ENCODE measurements at regions not wholly inside any gene's neighbourhood (a gene's known extent, or its start where the extent isn't known, plus 50 kb on each side); places are given as distances from the start of the nearest gene placed in this dataset.

DNA sequence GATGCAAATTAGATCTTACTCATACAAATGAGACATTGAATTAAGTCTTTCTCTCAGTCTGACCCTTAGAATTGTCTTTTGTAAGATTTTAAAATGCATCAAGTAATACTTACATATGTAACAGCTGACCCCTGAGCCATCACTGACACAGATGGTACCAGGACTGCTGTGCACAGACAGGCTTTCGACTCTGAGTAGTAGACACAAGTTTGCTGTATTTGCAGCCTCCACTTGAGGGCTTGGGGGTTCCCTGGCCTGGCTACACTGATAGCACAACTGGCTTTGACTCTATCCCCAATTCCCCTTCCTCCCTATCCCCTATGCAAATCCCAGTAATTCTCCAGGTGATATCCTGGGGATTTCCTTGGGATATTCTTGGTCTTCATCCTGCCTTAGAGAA, 200.7 kb downstream of the RPIA start:
- no peaks in the 10 kb centered on the region for H3K36me3 ChIP-seq (replicated peaks; ENCODE audit: insufficient read depth, low read depth)
- no peak overlapping the region for H3K4me2 ChIP-seq
- H2AFZ ChIP-seq: no peak overlapping the region
- H3K4me3 ChIP-seq: no peak overlapping the region
- no peak overlapping the region for H3K27ac ChIP-seq
- no peaks in the 10 kb centered on the region for H3K27me3 ChIP-seq
- no peaks in the 10 kb centered on the region for H3K9me3 ChIP-seq (ENCODE audit: low read depth)
- no peaks in the 10 kb centered on the region for H4K20me1 ChIP-seq (ENCODE audit: insufficient read depth, poor library complexity, severe bottlenecking)
- H3K9me2 ChIP-seq (replicated peaks; ENCODE audit: insufficient read depth): no peaks in the 10 kb centered on the region
- TF ChIP-seq, protein P1, sequence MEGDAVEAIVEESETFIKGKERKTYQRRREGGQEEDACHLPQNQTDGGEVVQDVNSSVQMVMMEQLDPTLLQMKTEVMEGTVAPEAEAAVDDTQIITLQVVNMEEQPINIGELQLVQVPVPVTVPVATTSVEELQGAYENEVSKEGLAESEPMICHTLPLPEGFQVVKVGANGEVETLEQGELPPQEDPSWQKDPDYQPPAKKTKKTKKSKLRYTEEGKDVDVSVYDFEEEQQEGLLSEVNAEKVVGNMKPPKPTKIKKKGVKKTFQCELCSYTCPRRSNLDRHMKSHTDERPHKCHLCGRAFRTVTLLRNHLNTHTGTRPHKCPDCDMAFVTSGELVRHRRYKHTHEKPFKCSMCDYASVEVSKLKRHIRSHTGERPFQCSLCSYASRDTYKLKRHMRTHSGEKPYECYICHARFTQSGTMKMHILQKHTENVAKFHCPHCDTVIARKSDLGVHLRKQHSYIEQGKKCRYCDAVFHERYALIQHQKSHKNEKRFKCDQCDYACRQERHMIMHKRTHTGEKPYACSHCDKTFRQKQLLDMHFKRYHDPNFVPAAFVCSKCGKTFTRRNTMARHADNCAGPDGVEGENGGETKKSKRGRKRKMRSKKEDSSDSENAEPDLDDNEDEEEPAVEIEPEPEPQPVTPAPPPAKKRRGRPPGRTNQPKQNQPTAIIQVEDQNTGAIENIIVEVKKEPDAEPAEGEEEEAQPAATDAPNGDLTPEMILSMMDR (IDR thresholded peaks at IDR 0.05; ENCODE audit: poor library complexity): no peak
- TF ChIP-seq EZH2 (IDR thresholded peaks at IDR 0.05; ENCODE audit: borderline replicate concordance) (no peak), EZH2phosphoT487 (IDR thresholded peaks at IDR 0.05; ENCODE audit: low read depth, severe bottlenecking, unreplicated experiment) (no peak)
- no peaks in the 10 kb centered on the region for H3K79me2 ChIP-seq
- WGBS (ENCODE audit: low lambda C conversion rate, missing lambda C conversion rate): 33% methylated on average over 1 of the region's 1 CpG
- no peaks in the 10 kb centered on the region for H3K4me1 ChIP-seq (ENCODE audit: insufficient read depth)
- no peak for DNase-seq (ENCODE audit: low spot score)

DNA sequence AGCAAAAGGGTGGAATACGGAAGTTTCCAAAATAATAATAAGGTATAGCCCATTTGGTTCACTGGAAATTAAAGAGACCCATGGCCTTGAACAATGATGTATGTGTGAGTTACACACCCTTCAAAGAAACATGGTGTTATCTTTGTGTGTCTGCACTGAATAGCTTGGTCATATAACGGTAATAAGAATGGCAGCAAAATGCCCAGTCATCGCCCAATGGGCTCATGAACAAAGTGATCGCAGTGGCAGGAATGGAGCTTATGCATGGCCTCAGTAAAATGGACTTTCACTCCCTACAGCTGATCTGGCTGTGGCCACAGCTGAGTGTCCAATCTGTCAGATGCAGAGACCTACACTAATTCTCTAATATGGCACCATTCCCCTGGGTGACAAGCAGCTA, 201.3 kb downstream of the RPIA start:
- Histone ChIP-seq H3K9me3 (ENCODE audit: low read depth) (no peaks in the 10 kb centered on the region), H3K79me2 (no peaks in the 10 kb centered on the region), H3K27ac (no peak overlapping the region), H3K36me3 (replicated peaks; ENCODE audit: insufficient read depth, low read depth) (no peaks in the 10 kb centered on the region), H3K4me3 (no peak overlapping the region), H3K27me3 (no peaks in the 10 kb centered on the region), H2AFZ (no peak overlapping the region), H4K20me1 (ENCODE audit: insufficient read depth, poor library complexity, severe bottlenecking) (no peaks in the 10 kb centered on the region), H3K4me1 (ENCODE audit: insufficient read depth) (no peaks in the 10 kb centered on the region), H3K4me2 (no peak overlapping the region), H3K9me2 (replicated peaks; ENCODE audit: insufficient read depth) (no peaks in the 10 kb centered on the region)
- TF ChIP-seq EZH2 (IDR thresholded peaks at IDR 0.05; ENCODE audit: borderline replicate concordance): no peak
- no peak for TF ChIP-seq EZH2phosphoT487 (IDR thresholded peaks at IDR 0.05; ENCODE audit: low read depth, severe bottlenecking, unreplicated experiment)
- TF ChIP-seq, protein P1 (IDR thresholded peaks at IDR 0.05; ENCODE audit: poor library complexity): no peak
- no peak for DNase-seq (ENCODE audit: low spot score)
- 83% methylated on average over 4 of the region's 4 CpGs for WGBS (ENCODE audit: low lambda C conversion rate, missing lambda C conversion rate)

- peaks cover 5% of the 10 kb centered on the region for H3K9me3 ChIP-seq (ENCODE audit: low read depth)
- DNase-seq (ENCODE audit: low spot score): no peak
- H3K27me3 ChIP-seq: no peaks in the 10 kb centered on the region
- no peak overlapping the region for H2AFZ ChIP-seq
- H3K36me3 ChIP-seq (replicated peaks; ENCODE audit: insufficient read depth, low read depth): no peaks in the 10 kb centered on the region
- TF ChIP-seq, protein P1 (IDR thresholded peaks at IDR 0.05; ENCODE audit: poor library complexity): no peak
- no peak for TF ChIP-seq EZH2phosphoT487 (IDR thresholded peaks at IDR 0.05; ENCODE audit: low read depth, severe bottlenecking, unreplicated experiment)
- no peak for TF ChIP-seq EZH2 (IDR thresholded peaks at IDR 0.05; ENCODE audit: borderline replicate concordance)
- no peak overlapping the region for H3K4me2 ChIP-seq
- H4K20me1 ChIP-seq (ENCODE audit: insufficient read depth, poor library complexity, severe bottlenecking): no peaks in the 10 kb centered on the region
- no peaks in the 10 kb centered on the region for H3K79me2 ChIP-seq
- no peak overlapping the region for H3K4me3 ChIP-seq
- no peaks in the 10 kb centered on the region for H3K4me1 ChIP-seq (ENCODE audit: insufficient read depth)
- no peaks in the 10 kb centered on the region for H3K9me2 ChIP-seq (replicated peaks; ENCODE audit: insufficient read depth)
- 29% methylated on average over 1 of the region's 1 CpG for WGBS (ENCODE audit: low lambda C conversion rate, missing lambda C conversion rate)
- no peak overlapping the region for H3K27ac ChIP-seq
Measured at GRCh38 chr2:88896971-88897370, 205.5 kb downstream of the RPIA start.

DNA sequence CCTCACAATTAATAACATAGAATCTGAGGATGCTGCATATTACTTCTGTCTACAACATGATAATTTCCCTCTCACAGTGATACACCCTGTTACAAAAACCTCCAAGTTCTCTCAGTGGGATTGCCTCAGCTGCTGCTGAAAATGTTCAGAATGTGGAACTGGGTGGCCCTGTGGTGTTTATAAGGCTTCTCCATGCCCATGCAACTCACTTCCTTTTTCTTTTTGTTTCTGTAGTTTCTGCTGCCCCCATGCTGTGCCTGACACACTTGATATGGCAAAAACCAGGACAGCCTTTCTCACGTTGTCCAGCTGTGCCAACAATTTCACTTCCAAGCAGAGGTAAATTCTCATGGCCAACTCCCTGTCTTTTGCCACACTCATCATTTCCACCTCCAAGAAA, 206.2 kb downstream of the RPIA start:
- H3K9me2 ChIP-seq (replicated peaks; ENCODE audit: insufficient read depth): no peaks in the 10 kb centered on the region
- no peak overlapping the region for H2AFZ ChIP-seq
- H3K27me3 ChIP-seq: no peaks in the 10 kb centered on the region
- no peak overlapping the region for H3K4me3 ChIP-seq
- H3K36me3 ChIP-seq (replicated peaks; ENCODE audit: insufficient read depth, low read depth): no peaks in the 10 kb centered on the region
- H3K4me2 ChIP-seq: no peak overlapping the region
- H3K27ac ChIP-seq: no peak overlapping the region
- no peaks in the 10 kb centered on the region for H3K4me1 ChIP-seq (ENCODE audit: insufficient read depth)
- TF ChIP-seq, protein P1 (IDR thresholded peaks at IDR 0.05; ENCODE audit: poor library complexity): no peak
- TF ChIP-seq EZH2 (IDR thresholded peaks at IDR 0.05; ENCODE audit: borderline replicate concordance) (no peak), EZH2phosphoT487 (IDR thresholded peaks at IDR 0.05; ENCODE audit: low read depth, severe bottlenecking, unreplicated experiment) (no peak)
- WGBS (ENCODE audit: low lambda C conversion rate, missing lambda C conversion rate): 41% methylated on average over 1 of the region's 1 CpG
- no peak for DNase-seq (ENCODE audit: low spot score)
- no peaks in the 10 kb centered on the region for H4K20me1 ChIP-seq (ENCODE audit: insufficient read depth, poor library complexity, severe bottlenecking)
- peaks cover 6% of the 10 kb centered on the region for H3K9me3 ChIP-seq (ENCODE audit: low read depth)
- no peaks in the 10 kb centered on the region for H3K79me2 ChIP-seq

Data from hepatocyte (in vitro differentiated cells).